Adipocyte (in vitro differentiated cells): ENCODE measurements at regions not wholly inside any gene's neighbourhood (a gene's known extent, or its start where the extent isn't known, plus 50 kb on each side); places are given as distances from the start of the nearest gene placed in this dataset.

Experiments used
- DNase-seq: peaks from one replicate; pipeline ENCODE4 v3.0.0-alpha.2; 2015; ENCODE audit warnings: low read depth
- H3K27me3 ChIP-seq: replicated peaks from 2 replicates; pipeline ENCODE4 v1.7.0; 2013; ENCODE audit warnings: mild to moderate bottlenecking, low read length, moderate library complexity; ENCODE audit not compliant: control insufficient read depth, insufficient read depth
- H3K36me3 ChIP-seq: 2 replicates; pipeline ENCODE4 v1.7.0; 2013; ENCODE audit warnings: low read length, mild to moderate bottlenecking, moderate library complexity; ENCODE audit not compliant: control insufficient read depth, insufficient read depth, severe bottlenecking
- H3K4me1 ChIP-seq: 2 replicates; pipeline ENCODE4 v1.7.0; 2013; ENCODE audit warnings: mild to moderate bottlenecking, low read length, moderate library complexity; ENCODE audit not compliant: control insufficient read depth, insufficient read depth
- H3K4me3 ChIP-seq: 2 replicates; pipeline ENCODE4 v1.7.0; 2013; ENCODE audit warnings: mild to moderate bottlenecking, low read length, moderate library complexity
- H3K9ac ChIP-seq: 2 replicates; pipeline ENCODE4 v1.7.0; 2013; ENCODE audit warnings: mild to moderate bottlenecking, low read length, moderate library complexity
- H3K9me3 ChIP-seq: 2 replicates; pipeline ENCODE4 v1.7.0; 2013; ENCODE audit warnings: mild to moderate bottlenecking, low read length, moderate library complexity; ENCODE audit not compliant: control insufficient read depth

DNA sequence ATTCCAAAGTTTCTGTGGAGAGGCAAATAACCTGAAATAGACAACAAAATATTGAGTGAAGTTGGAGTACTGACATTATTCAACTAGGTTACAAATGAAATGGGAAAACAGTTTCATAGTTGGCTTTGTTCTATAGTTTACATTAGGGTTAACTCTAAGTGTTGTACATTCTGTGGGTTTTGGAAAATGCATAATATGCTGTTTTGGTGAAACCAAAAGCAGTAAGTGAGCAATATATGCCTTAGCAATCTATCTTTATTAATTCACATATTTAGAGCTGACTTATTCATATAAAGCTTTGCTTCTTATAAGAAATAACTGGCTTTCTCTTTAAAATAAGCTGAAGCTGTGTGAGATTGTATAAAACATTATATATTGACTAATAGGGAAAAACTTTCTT, 157.5 kb upstream of the AHI1 start:
- Histone ChIP-seq H3K9ac (no peak overlapping the region), H3K4me1 (no peaks in the 10 kb centered on the region), H3K9me3 (peaks cover 12% of the 10 kb centered on the region), H3K27me3 (no peaks in the 10 kb centered on the region), H3K4me3 (no peak overlapping the region), H3K36me3 (no peaks in the 10 kb centered on the region)
- DNase-seq = peak; percentile 13

DNA sequence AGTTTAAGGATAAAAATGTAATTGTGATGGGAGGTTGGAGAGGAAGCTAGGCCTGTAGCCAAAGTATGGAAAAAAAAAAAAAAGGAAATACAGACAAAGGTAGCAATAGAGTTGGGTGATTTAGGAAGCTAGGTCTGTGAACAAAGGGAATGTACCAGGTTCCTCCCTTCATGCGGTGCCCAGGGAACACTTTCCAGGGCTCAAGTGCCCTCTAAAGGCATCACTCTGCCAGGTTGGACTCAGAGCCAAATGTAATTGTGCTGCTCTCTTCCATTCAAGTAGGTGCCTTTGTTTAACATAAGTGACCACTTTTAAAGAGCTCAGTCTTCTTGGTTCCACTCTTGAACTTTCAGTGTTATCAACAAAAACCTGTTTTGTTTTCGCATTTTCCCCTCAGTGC, 159.7 kb upstream of the AHI1 start:
- DNase-seq = no peak
- Histone ChIP-seq H3K9ac (no peak overlapping the region), H3K4me3 (no peak overlapping the region), H3K4me1 (no peaks in the 10 kb centered on the region), H3K27me3 (no peaks in the 10 kb centered on the region), H3K36me3 (no peaks in the 10 kb centered on the region), H3K9me3 (peaks cover 19% of the 10 kb centered on the region)

DNA sequence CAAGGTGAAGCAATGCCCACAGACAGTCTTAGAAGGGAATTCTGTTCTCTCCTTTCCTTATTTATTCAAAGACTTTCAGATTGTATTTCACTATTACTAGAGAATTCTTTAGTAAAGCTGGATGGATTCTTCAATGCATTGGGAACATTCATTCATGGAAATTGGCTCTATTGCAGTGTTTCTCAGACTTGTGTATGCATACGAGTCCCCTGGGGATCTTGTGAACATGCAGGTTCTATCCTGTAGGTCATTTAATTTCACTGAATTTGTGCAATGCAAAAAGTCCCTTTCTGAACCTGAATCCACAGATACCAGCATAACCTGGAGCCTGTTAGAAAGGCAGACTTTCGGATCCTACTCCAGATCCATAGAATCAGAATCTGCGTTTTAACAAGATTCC, 160.9 kb upstream of the AHI1 start:
- no peak overlapping the region for H3K9ac ChIP-seq

DNA sequence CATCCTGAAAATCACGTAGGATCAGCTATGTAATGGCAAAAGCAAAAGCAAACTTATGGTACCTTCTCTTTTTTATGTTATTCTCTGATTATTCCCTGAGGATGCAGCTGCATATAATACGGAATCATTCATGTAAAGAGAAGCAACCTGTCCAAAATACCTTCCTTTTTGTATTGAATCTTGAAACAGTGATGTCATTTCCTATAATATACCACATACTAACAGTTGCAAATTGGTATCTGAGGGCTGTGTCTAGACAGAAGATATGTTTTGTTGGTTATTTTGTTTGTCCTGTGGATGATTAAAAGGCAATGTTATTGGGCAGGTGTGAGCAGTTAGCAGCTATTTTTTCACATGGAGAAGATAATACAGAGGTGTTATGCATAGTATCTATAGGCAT, 161.4 kb upstream of the AHI1 start:
- peaks cover 13% of the 10 kb centered on the region for H3K9me3 ChIP-seq
- H3K36me3 ChIP-seq = no peaks in the 10 kb centered on the region
- no peaks in the 10 kb centered on the region for H3K4me1 ChIP-seq
- no peak overlapping the region for H3K4me3 ChIP-seq
- H3K27me3 ChIP-seq = no peaks in the 10 kb centered on the region
- DNase-seq = no peak
- H3K9ac ChIP-seq = no peak overlapping the region

More for the DNA sequence above, 160.9 kb upstream of the AHI1 start:
- Histone ChIP-seq H3K4me3 (no peak overlapping the region), H3K9me3 (peaks cover 18% of the 10 kb centered on the region), H3K4me1 (no peaks in the 10 kb centered on the region), H3K27me3 (no peaks in the 10 kb centered on the region), H3K36me3 (no peaks in the 10 kb centered on the region)
- no peak for DNase-seq

DNA sequence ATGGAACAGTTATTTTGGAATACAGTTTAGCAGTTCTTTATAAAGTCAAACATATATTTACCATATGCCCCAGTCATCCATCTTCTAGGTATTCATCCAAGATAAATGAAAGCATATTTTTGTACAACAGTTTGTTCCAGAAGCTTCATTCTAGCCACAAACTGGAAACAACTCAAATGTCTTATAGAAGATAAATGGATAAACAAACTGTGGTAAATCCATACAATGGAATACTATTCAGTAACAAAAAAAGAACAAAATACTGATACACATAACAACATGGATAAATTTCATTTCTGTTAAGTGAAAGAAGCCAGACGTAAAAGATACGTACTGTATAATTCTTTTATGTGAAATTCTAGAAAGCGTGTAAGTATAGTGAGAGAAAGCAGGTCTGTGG, 167.0 kb upstream of the AHI1 start:
- no peaks in the 10 kb centered on the region for H3K27me3 ChIP-seq
- H3K4me3 ChIP-seq = no peak overlapping the region
- H3K4me1 ChIP-seq = peaks cover 8% of the 10 kb centered on the region
- H3K9me3 ChIP-seq = peaks cover 7% of the 10 kb centered on the region
- no peak for DNase-seq
- H3K36me3 ChIP-seq = no peaks in the 10 kb centered on the region
- H3K9ac ChIP-seq = no peak overlapping the region

DNA sequence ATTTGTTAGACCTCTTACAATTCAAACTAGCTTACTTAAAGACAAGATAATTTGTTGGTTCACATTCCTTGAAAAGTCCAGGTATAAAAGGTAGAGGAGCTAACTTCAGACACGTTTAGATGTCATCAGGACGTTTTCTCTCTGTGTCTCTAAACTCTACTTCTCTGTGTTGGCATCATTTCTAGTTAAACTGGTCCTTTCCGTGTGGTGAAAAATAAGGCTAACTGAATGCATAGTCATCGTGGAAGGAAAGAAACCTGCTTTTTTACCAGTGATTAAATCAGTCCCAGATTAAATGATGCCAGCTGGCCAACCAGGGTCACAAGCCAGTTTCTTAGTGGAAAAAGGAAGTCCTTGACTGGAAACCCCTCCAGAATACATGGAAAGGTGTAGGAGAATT, 168.4 kb upstream of the AHI1 start:
- H3K36me3 ChIP-seq = no peaks in the 10 kb centered on the region
- H3K4me1 ChIP-seq = peaks cover 8% of the 10 kb centered on the region
- H3K27me3 ChIP-seq = no peaks in the 10 kb centered on the region
- H3K9ac ChIP-seq = no peak overlapping the region
- H3K9me3 ChIP-seq = peaks cover 7% of the 10 kb centered on the region
- H3K4me3 ChIP-seq = no peak overlapping the region
- no peak for DNase-seq

DNA sequence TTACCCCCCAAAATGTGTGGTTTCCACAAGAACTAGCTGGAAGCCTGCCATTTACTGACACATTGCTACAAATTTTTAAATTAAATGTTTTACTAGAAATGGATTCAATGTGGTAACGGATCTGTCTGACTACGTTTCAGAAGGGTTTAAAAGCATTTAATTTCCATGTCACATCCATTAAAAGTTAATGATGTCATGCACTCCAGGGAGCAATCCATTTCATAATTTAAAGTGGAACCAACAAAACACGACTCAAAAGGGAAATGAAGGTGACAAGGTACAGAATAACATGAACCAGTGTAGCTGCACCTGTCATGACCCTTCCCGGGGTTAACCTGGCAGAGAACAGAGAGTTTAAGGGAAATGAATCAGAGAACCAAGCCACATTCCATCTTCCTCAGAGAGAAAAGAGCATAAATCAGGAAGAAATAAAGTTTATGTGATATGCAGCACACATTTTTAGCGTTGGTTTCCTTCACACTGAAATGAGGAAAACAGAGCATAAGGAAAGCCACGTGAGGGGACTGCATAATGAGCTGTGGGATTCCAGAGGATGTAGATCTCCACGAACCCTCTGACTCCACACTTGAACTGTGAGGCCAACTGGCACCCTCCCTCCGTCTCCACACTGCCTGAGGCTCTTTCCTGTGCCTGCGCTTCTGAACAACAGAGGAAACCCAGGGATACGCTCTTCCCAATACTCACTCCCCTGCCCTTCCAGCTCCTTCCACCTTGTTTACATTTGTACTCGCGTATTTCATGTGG, 170.3 kb upstream of the AHI1 start:
- Histone ChIP-seq H3K9me3 (no peaks in the 10 kb centered on the region), H3K27me3 (no peaks in the 10 kb centered on the region), H3K4me1 (peaks cover 8% of the 10 kb centered on the region), H3K9ac (peak overlapping the region; percentile 19), H3K36me3 (no peaks in the 10 kb centered on the region), H3K4me3 (peak overlapping the region; percentile 70)
- peak; percentile 72 for DNase-seq

DNA sequence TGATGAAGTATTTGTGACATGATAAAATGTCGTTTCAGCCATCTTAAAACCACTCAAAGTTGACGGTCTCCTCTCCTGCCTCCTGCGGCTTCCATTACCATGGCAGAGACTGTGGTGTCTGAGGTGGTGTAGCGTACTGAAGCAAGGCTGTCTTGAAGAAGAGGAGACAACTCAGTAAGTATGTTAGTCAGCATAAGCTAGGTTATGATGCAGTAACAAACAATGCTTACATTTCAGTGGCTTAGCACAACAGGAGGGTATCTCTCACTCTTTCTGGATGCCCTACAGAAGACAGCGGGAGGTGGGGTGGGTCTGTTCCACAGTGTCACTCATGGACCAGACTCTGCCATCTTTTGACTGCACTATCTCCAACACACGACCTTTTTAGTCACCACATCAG, 174.7 kb upstream of the AHI1 start:
- DNase-seq = no peak
- no peaks in the 10 kb centered on the region for H3K27me3 ChIP-seq
- H3K9ac ChIP-seq = no peak overlapping the region
- H3K36me3 ChIP-seq = no peaks in the 10 kb centered on the region
- peaks cover 15% of the 10 kb centered on the region for H3K4me1 ChIP-seq
- H3K9me3 ChIP-seq = no peaks in the 10 kb centered on the region
- no peak overlapping the region for H3K4me3 ChIP-seq

DNA sequence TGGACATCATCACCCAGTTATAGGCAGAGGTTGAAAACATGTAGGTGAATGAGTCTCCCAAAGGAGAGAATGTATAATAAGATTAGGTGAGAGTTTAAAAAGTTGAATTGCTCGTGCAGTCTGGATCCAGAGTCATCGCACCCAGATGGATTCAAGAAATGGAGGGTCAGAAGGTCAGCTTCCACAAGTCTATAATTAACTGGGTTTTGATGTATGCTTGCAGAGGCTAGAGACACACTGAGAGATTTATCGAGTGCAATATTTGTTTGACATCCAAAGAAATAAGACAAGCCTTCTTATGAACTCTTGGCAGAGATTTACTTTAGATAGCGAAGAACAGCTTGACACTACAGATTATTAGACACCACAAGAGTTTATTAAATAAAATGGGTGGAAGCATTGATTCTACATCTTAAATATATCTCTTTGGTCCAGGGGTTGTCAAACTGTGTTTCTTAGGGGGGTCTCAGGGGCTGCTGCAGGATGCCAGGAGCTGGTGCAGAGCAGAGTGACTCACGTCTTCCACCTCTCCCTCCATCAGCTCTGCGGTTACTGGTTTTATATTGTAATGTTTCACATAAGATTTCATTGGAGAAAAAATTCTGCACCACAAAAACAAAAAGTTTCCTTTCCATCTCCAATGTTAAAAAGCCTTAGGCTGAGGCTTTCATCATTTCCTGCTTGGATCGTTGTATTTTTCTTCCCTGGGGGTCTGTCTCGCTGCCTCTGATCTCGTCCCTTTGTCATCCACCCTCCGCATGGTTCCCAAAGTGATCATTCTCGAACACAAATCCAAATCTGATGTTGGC, 176.2 kb upstream of the AHI1 start:
- H3K36me3 ChIP-seq = no peaks in the 10 kb centered on the region
- no peak overlapping the region for H3K4me3 ChIP-seq
- peak; percentile 6 for DNase-seq
- no peak overlapping the region for H3K9ac ChIP-seq
- no peaks in the 10 kb centered on the region for H3K9me3 ChIP-seq
- H3K27me3 ChIP-seq = no peaks in the 10 kb centered on the region
- H3K4me1 ChIP-seq = peaks cover 7% of the 10 kb centered on the region

DNA sequence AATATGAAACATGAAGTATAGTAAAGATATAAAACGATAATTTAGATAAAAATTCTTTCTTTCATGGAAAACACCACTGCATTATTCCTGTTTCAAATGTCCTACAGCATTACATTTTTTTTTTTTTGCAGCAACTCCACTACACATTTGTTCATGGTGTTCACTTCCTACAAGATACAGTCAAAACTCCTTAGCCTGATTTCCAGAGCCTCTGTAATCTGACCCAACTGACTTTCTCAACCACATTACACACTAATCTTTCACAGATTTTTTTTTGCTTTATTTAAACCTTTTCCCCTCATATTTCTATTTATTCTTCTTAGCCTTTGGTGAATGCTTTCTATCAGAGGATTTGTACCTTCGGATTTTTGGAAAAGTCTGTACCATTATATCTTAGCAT, 176.5 kb upstream of the PDE7B start:
- Histone ChIP-seq H3K36me3 (no peaks in the 10 kb centered on the region), H3K27me3 (no peaks in the 10 kb centered on the region), H3K9ac (no peak overlapping the region), H3K9me3 (no peaks in the 10 kb centered on the region), H3K4me1 (peaks cover 7% of the 10 kb centered on the region), H3K4me3 (no peak overlapping the region)
- peak; percentile 53 for DNase-seq

DNA sequence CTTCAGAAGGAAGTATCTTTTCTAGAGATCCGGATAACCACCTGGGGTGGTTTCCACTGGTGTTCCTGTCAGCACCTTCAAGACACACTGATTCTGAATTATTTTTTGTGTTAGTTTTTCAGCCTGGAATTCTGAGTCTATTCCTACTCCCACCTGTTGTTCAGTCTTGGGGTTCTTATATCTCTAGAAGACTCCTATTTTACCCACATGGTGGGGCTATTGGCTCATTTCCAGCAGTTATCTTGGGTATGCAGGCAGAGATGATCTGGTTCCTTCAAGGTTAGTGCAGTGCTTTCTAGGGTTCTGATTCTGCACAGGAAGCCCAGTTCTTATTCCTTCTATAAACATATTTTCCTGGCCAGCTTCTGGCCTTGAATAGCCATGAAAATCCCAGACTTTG, 175.6 kb upstream of the PDE7B start:
- no peak overlapping the region for H3K9ac ChIP-seq
- no peaks in the 10 kb centered on the region for H3K27me3 ChIP-seq
- H3K9me3 ChIP-seq = no peaks in the 10 kb centered on the region
- no peaks in the 10 kb centered on the region for H3K36me3 ChIP-seq
- peak; percentile 13 for DNase-seq
- no peak overlapping the region for H3K4me3 ChIP-seq
- peaks cover 7% of the 10 kb centered on the region for H3K4me1 ChIP-seq
